GM12873 (cell line): ENCODE measurements at regions not wholly inside any gene's neighbourhood (a gene's known extent, or its start where the extent isn't known, plus 50 kb on each side); places are given as distances from the start of the nearest gene placed in this dataset.

Experiments used
- CTCF ChIP-seq: IDR thresholded peaks from 2 replicates; pipeline ENCODE4 v1.5.1; 2012; ENCODE audit warnings: low read depth, mild to moderate bottlenecking, moderate library complexity, low read length, control low read depth; ENCODE audit not compliant: insufficient read depth; ENCODE audit errors: missing control alignments

- no peak for TF ChIP-seq CTCF
Observed at GRCh38 chr2:145615626-145616025, 1095.7 kb upstream of the ZEB2 start.

GRCh38 chr2:145609951-145610350 is 1090.0 kb upstream of the ZEB2 start:
- no peak for TF ChIP-seq CTCF

GRCh38 chr2:145601361-145601925 is 1081.5 kb upstream of the ZEB2 start:
- TF ChIP-seq CTCF = no peak

- no peak for TF ChIP-seq CTCF
Observed at GRCh38 chr2:145600811-145601210, 1080.9 kb upstream of the ZEB2 start.

- TF ChIP-seq CTCF = no peak
Observed at GRCh38 chr2:145599756-145600155, 1079.8 kb upstream of the ZEB2 start.

- TF ChIP-seq CTCF = no peak
Observed at GRCh38 chr2:145598434-145598833, 1078.5 kb upstream of the ZEB2 start.

GRCh38 chr2:145597809-145598208 is 1077.9 kb upstream of the ZEB2 start:
- TF ChIP-seq CTCF = no peak
